GM12865 (cell line): ENCODE measurements at regions not wholly inside any gene's neighbourhood (a gene's known extent, or its start where the extent isn't known, plus 50 kb on each side); places are given as distances from the start of the nearest gene placed in this dataset.
"Not testable (repeated sequence)": the region's sequence is repeated elsewhere in the genome, so short reads cannot be mapped to it uniquely, and the experiment has no call there.

Source experiments
- DNase-seq: peaks from one replicate; pipeline ENCODE4 v3.0.0; 2010; ENCODE audit warnings: low read depth
- H3K4me3 ChIP-seq: 2 replicates; pipeline ENCODE4 v1.5.1; 2011; ENCODE audit warnings: mild to moderate bottlenecking, low read depth, low read length, control low read depth
- TF ChIP-seq, protein P1 (sequence below): IDR thresholded peaks from 2 replicates; pipeline ENCODE4 v1.5.1; 2011; ENCODE audit warnings: low read length, control low read depth, low read depth, inconsistent platforms; ENCODE audit not compliant: insufficient read depth; ENCODE audit errors: missing control alignments

DNA sequence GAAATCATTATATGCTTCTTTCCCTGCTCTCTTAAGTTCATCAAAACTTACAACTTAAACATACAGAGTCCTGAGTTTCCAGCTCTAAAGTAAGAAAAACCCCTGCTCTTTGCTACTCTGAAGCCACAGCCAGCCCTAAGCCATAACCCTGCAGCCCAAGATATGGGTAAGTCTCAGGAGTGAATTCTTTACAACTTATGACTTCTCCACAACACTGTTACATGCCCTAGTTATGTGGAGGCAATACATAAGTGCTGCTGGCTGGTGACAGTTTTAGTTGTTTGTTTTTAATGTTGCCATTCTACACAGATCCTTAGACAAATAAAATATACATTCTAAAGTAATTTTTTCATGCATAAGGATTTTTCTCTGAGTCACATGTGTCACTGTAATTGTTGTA lies 100.2 kb downstream of the FBXO8 start:
- TF ChIP-seq, protein P1, sequence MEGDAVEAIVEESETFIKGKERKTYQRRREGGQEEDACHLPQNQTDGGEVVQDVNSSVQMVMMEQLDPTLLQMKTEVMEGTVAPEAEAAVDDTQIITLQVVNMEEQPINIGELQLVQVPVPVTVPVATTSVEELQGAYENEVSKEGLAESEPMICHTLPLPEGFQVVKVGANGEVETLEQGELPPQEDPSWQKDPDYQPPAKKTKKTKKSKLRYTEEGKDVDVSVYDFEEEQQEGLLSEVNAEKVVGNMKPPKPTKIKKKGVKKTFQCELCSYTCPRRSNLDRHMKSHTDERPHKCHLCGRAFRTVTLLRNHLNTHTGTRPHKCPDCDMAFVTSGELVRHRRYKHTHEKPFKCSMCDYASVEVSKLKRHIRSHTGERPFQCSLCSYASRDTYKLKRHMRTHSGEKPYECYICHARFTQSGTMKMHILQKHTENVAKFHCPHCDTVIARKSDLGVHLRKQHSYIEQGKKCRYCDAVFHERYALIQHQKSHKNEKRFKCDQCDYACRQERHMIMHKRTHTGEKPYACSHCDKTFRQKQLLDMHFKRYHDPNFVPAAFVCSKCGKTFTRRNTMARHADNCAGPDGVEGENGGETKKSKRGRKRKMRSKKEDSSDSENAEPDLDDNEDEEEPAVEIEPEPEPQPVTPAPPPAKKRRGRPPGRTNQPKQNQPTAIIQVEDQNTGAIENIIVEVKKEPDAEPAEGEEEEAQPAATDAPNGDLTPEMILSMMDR: no peak
- DNase-seq: no peak
- H3K4me3 ChIP-seq: no peak overlapping the region

DNA sequence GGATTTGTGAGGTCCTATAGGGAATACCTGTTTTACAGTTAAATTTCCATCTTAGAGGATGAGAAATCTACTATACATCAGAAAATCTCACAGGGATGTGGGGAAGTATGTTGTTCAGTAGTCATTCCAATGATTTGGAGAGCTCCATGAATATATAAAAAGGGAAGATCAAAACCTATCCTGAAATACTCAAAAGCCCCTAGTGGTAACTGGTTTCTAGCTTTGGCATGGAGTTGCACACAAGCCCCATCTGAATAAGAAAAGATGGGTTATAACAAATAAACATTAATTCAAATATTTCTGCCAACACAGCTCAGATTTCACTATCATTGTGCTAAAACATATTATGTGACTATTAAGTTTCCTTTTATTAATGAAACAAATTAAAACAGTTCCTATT lies 101.6 kb downstream of the FBXO8 start:
- TF ChIP-seq, protein P1: no peak
- no peak for DNase-seq
- H3K4me3 ChIP-seq: no peak overlapping the region

DNA sequence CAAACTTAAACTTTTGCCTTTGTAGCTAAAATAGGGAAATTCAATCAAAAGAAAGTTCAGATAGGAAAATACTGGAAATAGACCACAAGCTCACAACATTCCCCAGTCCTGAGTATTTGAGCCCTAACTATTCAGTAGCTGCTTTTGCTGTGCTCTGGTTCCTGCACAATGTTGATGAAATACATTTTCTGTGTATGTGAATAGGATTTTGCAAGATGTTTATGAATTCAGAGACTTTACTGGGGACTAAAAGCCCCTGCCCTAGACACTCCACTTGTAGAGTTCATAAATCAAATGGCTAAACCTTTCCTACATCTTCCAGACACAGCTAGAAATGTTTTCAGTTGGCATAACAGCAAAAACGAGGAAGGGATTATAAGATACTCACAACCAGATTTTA lies 105.9 kb downstream of the FBXO8 start:
- H3K4me3 ChIP-seq: no peak overlapping the region
- no peak for DNase-seq
- TF ChIP-seq, protein P1: no peak

DNA sequence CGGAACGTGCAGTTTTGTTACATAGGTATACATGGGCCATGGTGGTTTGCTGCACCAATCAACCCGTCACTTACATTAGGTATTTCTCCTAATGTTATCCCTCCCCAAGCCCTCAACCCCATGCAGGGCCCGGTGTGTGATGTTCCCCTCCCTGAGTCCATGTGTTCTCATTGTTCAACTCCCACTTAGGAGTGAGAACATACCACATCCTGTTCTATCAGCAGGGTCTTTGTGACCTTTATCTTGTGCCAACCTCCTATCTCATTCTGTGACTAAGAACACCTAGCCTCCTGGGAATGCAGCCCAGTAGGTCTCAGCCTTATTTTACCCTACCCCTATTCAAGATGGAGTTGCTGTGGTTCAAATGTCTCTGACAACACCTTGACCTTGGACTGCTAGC lies 107.6 kb downstream of the FBXO8 start:
- H3K4me3 ChIP-seq, DNase-seq: not testable (repeated sequence)

DNA sequence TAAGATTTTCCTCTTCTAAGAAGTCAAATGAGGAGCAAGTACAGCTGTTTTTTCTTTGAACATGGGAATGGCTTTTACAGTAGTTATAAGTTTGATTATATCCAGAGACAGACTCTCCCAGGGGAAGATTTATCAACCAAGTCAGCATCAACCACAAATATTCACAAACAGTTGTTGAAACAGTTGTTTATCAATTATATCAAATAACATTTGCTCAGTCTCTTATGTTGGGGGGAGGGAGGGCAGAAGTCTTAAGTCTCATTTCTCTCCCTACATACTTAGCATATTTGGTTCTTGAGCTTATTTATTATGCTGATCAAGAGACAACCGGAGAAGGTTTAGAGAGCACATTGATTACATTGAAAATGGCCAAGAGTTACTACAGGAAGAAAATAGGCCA lies 110.1 kb downstream of the FBXO8 start:
- TF ChIP-seq, protein P1: no peak
- no peak overlapping the region for H3K4me3 ChIP-seq
- DNase-seq: no peak

DNA sequence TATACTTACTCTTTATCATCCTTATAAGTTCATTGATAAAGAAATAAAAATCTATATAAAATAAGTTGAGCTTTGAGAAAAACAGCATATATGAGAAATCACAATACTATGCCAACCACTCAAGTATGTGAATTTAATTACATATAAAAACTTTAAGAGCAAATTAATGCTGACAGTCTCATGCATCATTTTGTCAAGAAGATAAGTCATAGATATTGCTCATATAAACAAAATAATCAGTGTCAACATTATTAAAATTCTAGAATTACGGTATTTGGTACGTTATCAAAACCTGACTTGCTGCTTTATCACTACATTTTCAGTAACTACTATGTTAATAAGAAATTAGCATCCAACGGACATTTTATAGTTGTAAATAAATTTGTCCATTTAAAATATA lies 111.2 kb downstream of the FBXO8 start:
- TF ChIP-seq, protein P1: no peak
- DNase-seq: no peak
- H3K4me3 ChIP-seq: no peak overlapping the region

DNA sequence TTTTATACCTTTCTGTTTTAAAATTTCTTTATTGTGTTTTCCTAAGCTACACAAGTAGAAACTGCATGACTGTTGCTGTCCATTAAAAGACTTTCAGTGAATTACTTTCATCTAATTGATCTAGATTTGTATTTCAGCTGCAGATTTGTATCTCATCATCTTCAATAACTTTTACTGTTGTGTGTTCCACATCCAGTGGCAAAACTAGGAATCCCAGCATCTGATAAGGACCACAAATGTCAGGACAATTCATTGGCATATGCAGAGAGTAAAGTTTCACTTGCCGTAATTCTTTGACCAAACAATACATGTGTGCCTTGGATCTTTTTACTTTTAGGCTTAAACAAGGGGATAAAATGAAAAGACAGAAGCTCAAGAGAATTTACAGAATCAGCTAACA lies 112.6 kb downstream of the FBXO8 start:
- no peak overlapping the region for H3K4me3 ChIP-seq
- DNase-seq: no peak
- TF ChIP-seq, protein P1: no peak

DNA sequence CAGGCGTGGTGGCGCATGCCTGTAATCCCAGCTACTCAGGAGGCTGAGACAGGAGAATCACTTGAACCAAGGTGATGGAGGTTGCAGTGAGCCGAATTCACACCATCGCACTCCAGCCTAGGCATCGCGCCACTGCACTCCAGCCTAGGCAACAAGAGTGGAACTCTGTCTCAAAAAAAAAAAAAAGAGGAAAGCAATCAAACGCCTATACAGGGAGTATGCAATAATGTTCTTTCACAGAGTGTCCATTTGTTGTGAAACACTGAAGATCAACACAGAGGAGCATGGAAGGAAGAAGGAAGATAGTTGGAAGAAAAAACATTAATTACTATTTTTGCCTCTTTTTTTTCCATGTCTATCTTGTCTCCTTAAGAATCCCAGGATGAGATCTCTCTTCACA lies 113.4 kb downstream of the FBXO8 start:
- TF ChIP-seq, protein P1: no peak
- DNase-seq: no peak
- H3K4me3 ChIP-seq: no peak overlapping the region
